HL-60 (cell line): ENCODE measurements at regions not wholly inside any gene's neighbourhood (a gene's known extent, or its start where the extent isn't known, plus 50 kb on each side); places are given as distances from the start of the nearest gene placed in this dataset.

Experiments
- POLR2AphosphoS5 ChIP-seq: IDR thresholded peaks from 2 replicates; pipeline ENCODE4 v1.6.1; 2012; ENCODE audit warnings: low read depth
- TF ChIP-seq, protein P1 (sequence below): IDR thresholded peaks from one replicate; pipeline ENCODE4 v1.5.1; 2011; ENCODE audit warnings: low read length, control low read depth, inconsistent platforms; ENCODE audit not compliant: insufficient read depth

DNA sequence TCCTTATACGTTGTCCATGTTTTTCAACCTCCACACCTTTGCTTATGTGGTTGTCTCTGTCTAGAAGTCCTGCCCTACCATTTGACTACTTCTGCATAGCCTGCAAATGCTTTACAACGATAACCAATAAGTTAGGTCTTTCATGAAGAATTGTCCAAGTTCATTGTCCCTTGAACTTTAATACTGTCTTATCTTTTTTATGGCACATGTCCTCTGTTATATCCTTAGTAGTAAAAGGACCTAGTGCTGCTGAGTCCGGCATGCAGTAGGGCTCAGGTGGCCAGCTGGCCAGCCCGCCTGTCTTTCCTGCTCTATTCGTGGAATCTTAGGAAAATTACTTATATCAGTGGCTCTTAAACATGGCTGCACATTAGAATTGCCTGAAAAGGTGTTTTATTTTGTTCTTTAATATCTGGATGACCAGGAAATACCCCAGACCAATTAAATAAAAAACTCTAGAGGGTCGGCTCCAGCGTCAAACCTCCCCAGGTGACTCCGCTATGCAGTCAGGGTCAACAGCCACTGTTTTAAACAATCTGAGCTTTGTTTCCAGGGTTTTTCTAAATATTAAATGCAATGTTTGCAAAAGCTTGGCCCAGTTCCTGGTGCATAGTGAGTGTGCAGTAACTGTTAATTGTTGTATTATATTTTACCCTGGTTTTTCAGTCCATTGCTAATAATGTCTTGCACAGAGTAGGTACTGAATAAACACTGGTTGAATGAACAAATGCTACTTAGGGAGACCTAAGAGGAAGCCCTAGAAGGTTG, 64.6 kb upstream of the SESN3 start:
- TF ChIP-seq POLR2AphosphoS5: no peak
- TF ChIP-seq, protein P1, sequence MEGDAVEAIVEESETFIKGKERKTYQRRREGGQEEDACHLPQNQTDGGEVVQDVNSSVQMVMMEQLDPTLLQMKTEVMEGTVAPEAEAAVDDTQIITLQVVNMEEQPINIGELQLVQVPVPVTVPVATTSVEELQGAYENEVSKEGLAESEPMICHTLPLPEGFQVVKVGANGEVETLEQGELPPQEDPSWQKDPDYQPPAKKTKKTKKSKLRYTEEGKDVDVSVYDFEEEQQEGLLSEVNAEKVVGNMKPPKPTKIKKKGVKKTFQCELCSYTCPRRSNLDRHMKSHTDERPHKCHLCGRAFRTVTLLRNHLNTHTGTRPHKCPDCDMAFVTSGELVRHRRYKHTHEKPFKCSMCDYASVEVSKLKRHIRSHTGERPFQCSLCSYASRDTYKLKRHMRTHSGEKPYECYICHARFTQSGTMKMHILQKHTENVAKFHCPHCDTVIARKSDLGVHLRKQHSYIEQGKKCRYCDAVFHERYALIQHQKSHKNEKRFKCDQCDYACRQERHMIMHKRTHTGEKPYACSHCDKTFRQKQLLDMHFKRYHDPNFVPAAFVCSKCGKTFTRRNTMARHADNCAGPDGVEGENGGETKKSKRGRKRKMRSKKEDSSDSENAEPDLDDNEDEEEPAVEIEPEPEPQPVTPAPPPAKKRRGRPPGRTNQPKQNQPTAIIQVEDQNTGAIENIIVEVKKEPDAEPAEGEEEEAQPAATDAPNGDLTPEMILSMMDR: no peak
